ENCODE measurements at regions not wholly inside any gene's neighbourhood (a gene's known extent, or its start where the extent isn't known, plus 50 kb on each side); places are given as distances from the start of the nearest gene placed in this dataset.

DNA sequence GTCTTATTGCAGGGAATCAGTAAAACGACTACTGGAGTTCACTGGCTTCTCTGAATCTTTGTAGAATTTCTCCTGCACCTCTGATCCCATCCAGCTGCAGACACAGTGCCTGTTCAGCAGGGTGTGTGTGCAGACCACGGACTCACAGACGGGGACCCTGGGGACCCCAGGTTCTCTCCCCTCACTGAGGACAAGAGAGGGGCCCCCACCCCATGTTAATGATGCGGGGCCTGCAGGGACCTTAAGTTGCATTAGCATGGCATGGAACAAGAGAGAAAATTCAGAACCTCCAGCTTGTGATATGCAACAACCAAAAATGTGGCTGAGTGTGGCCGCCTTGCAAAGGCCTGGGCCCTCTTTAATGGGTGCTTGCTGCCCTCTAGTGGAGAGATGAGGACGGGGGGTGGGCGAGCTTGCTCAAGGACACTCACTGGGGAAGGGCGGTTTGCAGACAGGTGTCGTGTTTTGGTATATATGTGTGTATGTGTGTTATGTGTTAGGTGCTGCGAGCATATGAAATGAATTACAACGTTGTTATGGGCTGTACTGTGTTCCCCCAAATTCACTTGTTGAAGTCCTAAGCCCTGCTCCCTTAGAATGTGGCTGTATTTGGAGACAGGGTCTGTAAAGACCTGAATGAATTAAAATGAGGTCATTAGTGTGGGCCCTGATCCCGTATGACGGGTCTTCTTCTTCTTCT, 84.4 kb upstream of the SEPTIN5 start (continued):
- TF ChIP-seq, protein P1, sequence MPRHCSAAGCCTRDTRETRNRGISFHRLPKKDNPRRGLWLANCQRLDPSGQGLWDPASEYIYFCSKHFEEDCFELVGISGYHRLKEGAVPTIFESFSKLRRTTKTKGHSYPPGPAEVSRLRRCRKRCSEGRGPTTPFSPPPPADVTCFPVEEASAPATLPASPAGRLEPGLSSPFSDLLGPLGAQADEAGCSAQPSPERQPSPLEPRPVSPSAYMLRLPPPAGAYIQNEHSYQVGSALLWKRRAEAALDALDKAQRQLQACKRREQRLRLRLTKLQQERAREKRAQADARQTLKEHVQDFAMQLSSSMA (CRISPR knock-in tag; IDR thresholded peaks at IDR 0.05), result no peak
- no peak for TF ChIP-seq PURB (CRISPR knock-in tag; IDR thresholded peaks at IDR 0.05; ENCODE audit: low read depth)
- TF ChIP-seq, protein P2, sequence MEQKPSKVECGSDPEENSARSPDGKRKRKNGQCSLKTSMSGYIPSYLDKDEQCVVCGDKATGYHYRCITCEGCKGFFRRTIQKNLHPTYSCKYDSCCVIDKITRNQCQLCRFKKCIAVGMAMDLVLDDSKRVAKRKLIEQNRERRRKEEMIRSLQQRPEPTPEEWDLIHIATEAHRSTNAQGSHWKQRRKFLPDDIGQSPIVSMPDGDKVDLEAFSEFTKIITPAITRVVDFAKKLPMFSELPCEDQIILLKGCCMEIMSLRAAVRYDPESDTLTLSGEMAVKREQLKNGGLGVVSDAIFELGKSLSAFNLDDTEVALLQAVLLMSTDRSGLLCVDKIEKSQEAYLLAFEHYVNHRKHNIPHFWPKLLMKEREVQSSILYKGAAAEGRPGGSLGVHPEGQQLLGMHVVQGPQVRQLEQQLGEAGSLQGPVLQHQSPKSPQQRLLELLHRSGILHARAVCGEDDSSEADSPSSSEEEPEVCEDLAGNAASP (IDR thresholded peaks at IDR 0.05), result no peak
- TF ChIP-seq ADNP (tag; IDR thresholded peaks at IDR 0.05), result no peak
- no peak for TF ChIP-seq EGR1 (conservative IDR thresholded peaks at IDR 0.05)
- TF ChIP-seq HDAC3 (IDR thresholded peaks at IDR 0.05; ENCODE audit: borderline replicate concordance, partially characterized antibody), result no peak
- peak; percentile 65; the same call in 1 of the 2 replicates for TF ChIP-seq NR4A1 (CRISPR knock-in tag; IDR thresholded peaks at IDR 0.05)
- TF ChIP-seq NR4A1 (tag; IDR thresholded peaks at IDR 0.05), result peak; percentile 78; the same call in 1 of the 2 replicates
- peak; percentile 76; the same call in 1 of the 2 replicates for TF ChIP-seq MYNN (IDR thresholded peaks at IDR 0.05)
- TF ChIP-seq MYNN (CRISPR knock-in tag; IDR thresholded peaks at IDR 0.05), result no peak
- TF ChIP-seq, protein P3, sequence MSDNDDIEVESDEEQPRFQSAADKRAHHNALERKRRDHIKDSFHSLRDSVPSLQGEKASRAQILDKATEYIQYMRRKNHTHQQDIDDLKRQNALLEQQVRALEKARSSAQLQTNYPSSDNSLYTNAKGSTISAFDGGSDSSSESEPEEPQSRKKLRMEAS (CRISPR knock-in tag; IDR thresholded peaks at IDR 0.05), result no peak
- TF ChIP-seq TAF15 (IDR thresholded peaks at IDR 0.05; ENCODE audit: low read depth, low read length), result no peak
- no peak for TF ChIP-seq KLF10 (CRISPR knock-in tag; IDR thresholded peaks at IDR 0.05)
- TF ChIP-seq DNMT1 (IDR thresholded peaks at IDR 0.05), result no peak
- no peak for TF ChIP-seq ZNF121 (CRISPR knock-in tag; conservative IDR thresholded peaks at IDR 0.05)
- TF ChIP-seq ZFPM2 (CRISPR knock-in tag; IDR thresholded peaks at IDR 0.05), result peak; percentile 94
- no peak for TF ChIP-seq NFYB (IDR thresholded peaks at IDR 0.05; ENCODE audit: extremely low read depth, insufficient read length)
- peak; percentile 81; the same call in 1 of the 2 replicates for TF ChIP-seq E2F4 (CRISPR knock-in tag; IDR thresholded peaks at IDR 0.05; ENCODE audit: low read depth)
- TF ChIP-seq PCBP2 (IDR thresholded peaks at IDR 0.05; ENCODE audit: low read depth, low read length, poor library complexity, severe bottlenecking), result no peak
- TF ChIP-seq ILK (tag; IDR thresholded peaks at IDR 0.05; ENCODE audit: borderline replicate concordance, low read depth), result no peak
- TF ChIP-seq, protein P4, sequence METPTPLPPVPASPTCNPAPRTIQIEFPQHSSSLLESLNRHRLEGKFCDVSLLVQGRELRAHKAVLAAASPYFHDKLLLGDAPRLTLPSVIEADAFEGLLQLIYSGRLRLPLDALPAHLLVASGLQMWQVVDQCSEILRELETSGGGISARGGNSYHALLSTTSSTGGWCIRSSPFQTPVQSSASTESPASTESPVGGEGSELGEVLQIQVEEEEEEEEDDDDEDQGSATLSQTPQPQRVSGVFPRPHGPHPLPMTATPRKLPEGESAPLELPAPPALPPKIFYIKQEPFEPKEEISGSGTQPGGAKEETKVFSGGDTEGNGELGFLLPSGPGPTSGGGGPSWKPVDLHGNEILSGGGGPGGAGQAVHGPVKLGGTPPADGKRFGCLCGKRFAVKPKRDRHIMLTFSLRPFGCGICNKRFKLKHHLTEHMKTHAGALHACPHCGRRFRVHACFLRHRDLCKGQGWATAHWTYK (CRISPR knock-in tag; IDR thresholded peaks at IDR 0.05), result peak; percentile 88; the same call in 1 of the 2 replicates
- no peak for TF ChIP-seq ID3 (CRISPR knock-in tag; IDR thresholded peaks at IDR 0.05)
- no peak for TF ChIP-seq ID3 (tag; IDR thresholded peaks at IDR 0.05)
- no peak for TF ChIP-seq ETV1 (tag; conservative IDR thresholded peaks at IDR 0.05; ENCODE audit: low read depth)
